OCI-LY7 (cell line): ENCODE measurements at regions not wholly inside any gene's neighbourhood (a gene's known extent, or its start where the extent isn't known, plus 50 kb on each side); places are given as distances from the start of the nearest gene placed in this dataset.
"Not testable (repeated sequence)": the region's sequence is repeated elsewhere in the genome, so short reads cannot be mapped to it uniquely, and the experiment has no call there.

ENCODE experiments used
- BruUV-seq: library from RNA; stranded (reverse); fragments of 400-500 nt; replicated peaks from 2 replicates; lab custom pipeline; 2021; lab: Mats Ljungman, UMichigan
- CTCF ChIA-PET: fragments of 300-600 bp; sonication (Branson Sonifier 250); formaldehyde crosslinking; loops from one replicate; lab custom pipeline; 2022; ENCODE audit warnings: antibody characterized with exemption; ENCODE audit not compliant: unreplicated experiment; lab: Charles Lee
- POLR2A ChIA-PET: fragments of 300-600 bp; sonication (Branson Sonifier 250); formaldehyde crosslinking; loops from one replicate; lab custom pipeline; 2022; ENCODE audit warnings: antibody characterized with exemption; lab: Charles Lee
- DNase-seq: peaks from one replicate; pipeline ENCODE4 v3.0.0-alpha.2; 2015; ENCODE audit warnings: low spot score
- H2AFZ ChIP-seq: fragments of 200-600 bp; sonication (generic), shearing (Covaris generic); 2 replicates; pipeline ENCODE4 v1.6.1; 2014; ENCODE audit warnings: mild to moderate bottlenecking, antibody characterized with exemption, low read length, moderate library complexity
- H3K27ac ChIP-seq: fragments of 200-600 bp; sonication (generic); 2 replicates; pipeline ENCODE4 v1.5.1; 2014; ENCODE audit warnings: mixed run types, low read depth, mild to moderate bottlenecking, moderate library complexity, low read length, inconsistent platforms; ENCODE audit not compliant: poor library complexity, severe bottlenecking
- H3K36me3 ChIP-seq: fragments of 200-600 bp; sonication (generic); 2 replicates; pipeline ENCODE4 v1.6.1; 2014; ENCODE audit warnings: mild to moderate bottlenecking, antibody characterized with exemption, low read length, moderate library complexity, mixed read lengths; ENCODE audit not compliant: insufficient read depth
- H3K4me1 ChIP-seq: fragments of 200-600 bp; sonication (generic); 2 replicates; pipeline ENCODE4 v1.5.1; 2014; ENCODE audit warnings: mild to moderate bottlenecking, low read length; ENCODE audit not compliant: insufficient read depth, poor library complexity, severe bottlenecking
- H3K4me2 ChIP-seq: fragments of 200-600 bp; sonication (generic); 2 replicates; pipeline ENCODE4 v1.6.1; 2014; ENCODE audit warnings: mild to moderate bottlenecking, low read length
- H3K4me3 ChIP-seq: fragments of 200-600 bp; sonication (generic); 2 replicates; pipeline ENCODE4 v1.5.1; 2014; ENCODE audit warnings: mild to moderate bottlenecking, low read depth, low read length; ENCODE audit not compliant: poor library complexity, severe bottlenecking
- H3K79me2 ChIP-seq: fragments of 200-600 bp; sonication (generic); 2 replicates; pipeline ENCODE4 v1.6.1; 2016; ENCODE audit warnings: low read depth, mild to moderate bottlenecking, low read length, moderate library complexity, mixed read lengths; ENCODE audit not compliant: insufficient read depth
- H3K9me2 ChIP-seq: fragments of 200-600 bp; sonication (generic); 2 replicates; pipeline ENCODE4 v1.6.1; 2016; ENCODE audit warnings: mild to moderate bottlenecking, low read length, mixed read lengths; ENCODE audit not compliant: insufficient read depth
- H3K9me3 ChIP-seq: fragments of 200-600 bp; sonication (generic); 2 replicates; pipeline ENCODE4 v1.6.1; 2014; ENCODE audit warnings: mild to moderate bottlenecking, mixed run types, low read length, mixed read lengths
- H4K20me1 ChIP-seq: fragments of 200-600 bp; sonication (generic); 2 replicates; pipeline ENCODE4 v1.6.1; 2014; ENCODE audit warnings: mild to moderate bottlenecking, antibody characterized with exemption, low read length, moderate library complexity, mixed read lengths; ENCODE audit not compliant: insufficient read depth
- EZH2phosphoT487 ChIP-seq: fragments of 200-600 bp; sonication (generic); IDR thresholded peaks from 2 replicates; pipeline ENCODE4 v1.6.1; 2018; ENCODE audit warnings: low read depth, borderline replicate concordance, mild to moderate bottlenecking, mixed run types, antibody characterized with exemption, low read length, moderate library complexity, mixed read lengths
- intact Hi-C: fragments of 100-400 bp; cut with micrococcal nuclease; formaldehyde crosslinking; loops from one replicate; pipeline ENCODE4 v1.10.0; 2022; ENCODE audit not compliant: unreplicated experiment
- TF ChIP-seq, protein P1 (sequence below): fragments of 200-600 bp; sonication (generic); conservative IDR thresholded peaks from 2 replicates; pipeline ENCODE4 v1.5.1; 2014; ENCODE audit warnings: mild to moderate bottlenecking, antibody characterized with exemption, low read length, moderate library complexity, mixed read lengths

DNA sequence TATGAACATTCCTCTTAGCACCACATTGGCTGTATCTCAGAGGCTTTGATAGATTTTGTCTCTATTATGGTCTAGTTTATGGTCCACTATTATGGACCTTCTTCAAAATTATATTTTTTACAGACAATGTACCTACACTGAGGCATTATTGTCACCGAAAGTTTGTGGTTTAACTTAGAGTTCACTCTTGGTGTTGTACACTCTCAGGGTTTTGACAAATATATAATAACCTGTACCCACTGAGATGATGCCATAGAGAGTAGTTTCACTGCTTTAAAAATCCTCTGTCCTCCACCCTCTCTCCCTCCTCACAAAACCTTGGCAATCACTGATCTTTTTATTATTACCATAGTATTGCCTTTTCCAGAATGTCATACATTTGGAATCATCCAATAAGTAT is 528.2 kb downstream of the SLC6A15 start:
- H3K4me1 ChIP-seq: no peaks in the 10 kb centered on the region
- TF ChIP-seq, protein P1, sequence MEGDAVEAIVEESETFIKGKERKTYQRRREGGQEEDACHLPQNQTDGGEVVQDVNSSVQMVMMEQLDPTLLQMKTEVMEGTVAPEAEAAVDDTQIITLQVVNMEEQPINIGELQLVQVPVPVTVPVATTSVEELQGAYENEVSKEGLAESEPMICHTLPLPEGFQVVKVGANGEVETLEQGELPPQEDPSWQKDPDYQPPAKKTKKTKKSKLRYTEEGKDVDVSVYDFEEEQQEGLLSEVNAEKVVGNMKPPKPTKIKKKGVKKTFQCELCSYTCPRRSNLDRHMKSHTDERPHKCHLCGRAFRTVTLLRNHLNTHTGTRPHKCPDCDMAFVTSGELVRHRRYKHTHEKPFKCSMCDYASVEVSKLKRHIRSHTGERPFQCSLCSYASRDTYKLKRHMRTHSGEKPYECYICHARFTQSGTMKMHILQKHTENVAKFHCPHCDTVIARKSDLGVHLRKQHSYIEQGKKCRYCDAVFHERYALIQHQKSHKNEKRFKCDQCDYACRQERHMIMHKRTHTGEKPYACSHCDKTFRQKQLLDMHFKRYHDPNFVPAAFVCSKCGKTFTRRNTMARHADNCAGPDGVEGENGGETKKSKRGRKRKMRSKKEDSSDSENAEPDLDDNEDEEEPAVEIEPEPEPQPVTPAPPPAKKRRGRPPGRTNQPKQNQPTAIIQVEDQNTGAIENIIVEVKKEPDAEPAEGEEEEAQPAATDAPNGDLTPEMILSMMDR: no peak
- TF ChIP-seq EZH2phosphoT487: no peak
- ChIA-PET CTCF (no interaction called here), POLR2A (interaction anchor here (1.5 kb wide), 1 partner anchor 11 kb away, joined by 3 read pairs; no protein-coding TSS in a partner anchor)
- no peak overlapping the region for H2AFZ ChIP-seq
- intact Hi-C loops: no loop called here
- no TSS peak for BruUV-seq
- no peaks in the 10 kb centered on the region for H3K9me2 ChIP-seq
- no peaks in the 10 kb centered on the region for H3K79me2 ChIP-seq
- H3K9me3 ChIP-seq: no peaks in the 10 kb centered on the region
- no peaks in the 10 kb centered on the region for H3K36me3 ChIP-seq
- H3K4me2 ChIP-seq: no peak overlapping the region
- H3K27ac ChIP-seq: no peak overlapping the region
- DNase-seq: no peak
- H3K4me3 ChIP-seq: no peak overlapping the region
- H4K20me1 ChIP-seq: no peaks in the 10 kb centered on the region

DNA sequence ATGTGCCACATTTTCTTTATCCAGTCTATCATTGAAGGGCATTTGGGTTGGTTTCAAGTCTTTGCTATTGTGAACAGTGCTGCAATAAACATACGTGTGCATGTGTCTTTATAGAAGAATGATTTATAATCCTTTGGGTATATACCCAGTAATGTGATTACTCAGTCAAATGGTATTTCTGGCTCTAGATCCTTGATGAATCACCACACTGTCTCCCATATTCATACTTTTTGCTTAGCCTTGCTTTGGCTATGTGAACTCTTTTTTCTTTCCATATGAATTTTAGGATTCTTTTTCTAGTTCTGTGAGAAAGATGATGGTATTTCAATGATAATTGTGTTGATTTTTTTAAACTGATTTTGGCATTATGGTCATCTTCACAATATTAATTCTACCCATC is 530.1 kb downstream of the SLC6A15 start:
- H3K4me3 ChIP-seq, DNase-seq, intact Hi-C loops, BruUV-seq, H3K9me3 ChIP-seq, H4K20me1 ChIP-seq, H3K4me1 ChIP-seq, CTCF ChIA-PET, H3K36me3 ChIP-seq, H3K27ac ChIP-seq, H3K79me2 ChIP-seq, H3K9me2 ChIP-seq, H2AFZ ChIP-seq, POLR2A ChIA-PET, H3K4me2 ChIP-seq: not testable (repeated sequence)

DNA sequence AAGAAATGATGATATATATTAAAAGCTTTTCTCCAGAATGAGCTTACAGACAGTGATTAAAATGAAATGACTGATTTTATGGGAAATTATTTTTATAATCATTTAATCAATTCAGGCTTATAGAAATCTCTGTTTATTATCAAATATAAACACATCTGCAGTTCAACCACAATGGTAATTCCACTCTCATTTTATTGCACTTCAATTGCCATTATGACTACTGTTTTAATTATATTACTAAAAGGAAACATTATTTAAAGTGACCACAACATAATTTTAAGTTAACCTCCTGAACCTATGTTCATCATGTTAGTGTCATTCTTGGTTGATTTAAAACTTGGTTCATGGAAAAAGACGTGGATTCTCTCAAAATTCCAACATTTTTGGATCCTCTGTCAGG is 536.3 kb downstream of the SLC6A15 start:
- no peak for DNase-seq
- H3K4me1 ChIP-seq: no peaks in the 10 kb centered on the region
- no peaks in the 10 kb centered on the region for H4K20me1 ChIP-seq
- H3K9me2 ChIP-seq: no peaks in the 10 kb centered on the region
- intact Hi-C loops: no loop called here
- no peak overlapping the region for H3K4me2 ChIP-seq
- H3K9me3 ChIP-seq: no peaks in the 10 kb centered on the region
- H2AFZ ChIP-seq: no peak overlapping the region
- ChIA-PET CTCF (no interaction called here), POLR2A (no interaction called here)
- no TSS peak for BruUV-seq
- TF ChIP-seq EZH2phosphoT487: no peak
- TF ChIP-seq, protein P1: no peak
- no peaks in the 10 kb centered on the region for H3K36me3 ChIP-seq
- H3K4me3 ChIP-seq: no peak overlapping the region
- H3K79me2 ChIP-seq: no peaks in the 10 kb centered on the region
- no peak overlapping the region for H3K27ac ChIP-seq
